COR-L47 (cell line): ENCODE measurements at regions not wholly inside any gene's neighbourhood (a gene's known extent, or its start where the extent isn't known, plus 50 kb on each side); places are given as distances from the start of the nearest gene placed in this dataset.

Source experiments
- DNase-seq: peaks from one replicate; lab custom pipeline; 2025; lab: John Stamatoyannopoulos, UW

DNA sequence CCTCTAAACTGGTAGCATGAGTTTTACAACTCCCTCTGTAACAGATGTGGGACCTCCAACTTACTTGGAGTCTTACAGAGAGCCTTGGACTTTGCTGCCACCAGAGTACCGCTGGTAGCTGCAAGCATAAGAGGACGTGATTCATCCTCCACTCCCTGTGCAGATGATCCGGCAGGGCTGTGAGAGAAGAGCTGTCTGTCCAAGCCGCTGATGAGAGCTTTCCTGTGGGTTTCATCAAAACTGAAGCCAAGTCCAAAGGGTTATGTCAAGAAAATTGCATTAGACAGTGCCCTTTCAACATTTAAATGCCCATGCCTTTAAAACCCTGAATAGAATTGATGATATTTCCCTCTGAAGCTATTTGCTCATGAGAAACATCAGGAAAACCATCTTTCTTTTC is 85.8 kb downstream of the LLPH start:
- no peak for DNase-seq

DNA sequence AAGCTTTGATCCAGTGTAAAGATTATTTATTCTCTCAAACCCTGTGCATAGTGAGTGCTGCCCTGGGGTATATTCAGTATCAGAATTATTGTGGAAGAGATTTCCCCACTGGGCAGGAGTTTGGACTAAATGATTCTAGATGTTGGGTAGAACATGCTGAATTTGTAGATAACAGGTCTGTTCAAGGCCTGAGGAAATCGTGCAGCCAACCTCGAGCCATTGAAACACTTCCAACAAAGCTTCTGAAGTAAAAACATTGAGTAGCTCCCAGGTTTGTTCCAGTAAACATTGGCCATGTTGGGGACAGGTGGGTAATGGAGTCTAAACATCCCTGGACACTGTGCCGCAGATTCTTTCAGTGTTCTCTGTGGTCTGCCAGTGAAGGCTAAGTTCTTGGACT is 87.5 kb downstream of the LLPH start:
- DNase-seq = no peak

DNA sequence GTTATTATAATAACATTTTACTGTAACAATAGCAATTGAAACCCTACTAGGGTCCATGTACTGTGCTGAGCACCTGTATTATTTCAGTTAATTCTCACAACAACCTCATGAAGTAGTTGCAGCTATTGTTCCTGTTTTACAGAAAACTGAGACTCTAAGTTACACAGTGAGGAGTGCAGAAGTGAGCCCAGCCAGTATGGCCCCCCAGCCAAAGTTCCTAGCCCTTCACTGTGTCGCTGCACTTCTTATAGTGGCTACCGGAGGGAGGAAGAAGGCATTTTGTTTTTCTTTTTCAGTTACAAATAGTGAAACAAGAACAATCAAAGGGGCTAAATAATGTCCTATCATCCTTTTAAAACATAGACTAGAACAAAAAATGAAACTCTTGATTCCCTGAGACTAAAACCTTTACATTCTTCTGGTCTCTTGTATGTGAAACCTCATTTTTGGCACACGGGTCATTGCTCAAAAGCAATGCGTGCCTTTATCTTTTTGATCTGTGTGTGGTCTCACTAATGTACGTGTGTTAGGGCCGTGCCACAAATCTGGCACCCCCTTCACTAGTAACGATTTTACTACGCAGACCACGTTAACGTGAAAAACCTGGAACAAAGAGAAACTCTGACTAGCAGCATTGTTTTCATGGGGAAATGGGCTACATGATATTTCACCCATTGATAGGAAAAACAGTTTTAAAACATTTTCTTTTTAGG is 88.7 kb downstream of the LLPH start:
- DNase-seq = no peak

DNA sequence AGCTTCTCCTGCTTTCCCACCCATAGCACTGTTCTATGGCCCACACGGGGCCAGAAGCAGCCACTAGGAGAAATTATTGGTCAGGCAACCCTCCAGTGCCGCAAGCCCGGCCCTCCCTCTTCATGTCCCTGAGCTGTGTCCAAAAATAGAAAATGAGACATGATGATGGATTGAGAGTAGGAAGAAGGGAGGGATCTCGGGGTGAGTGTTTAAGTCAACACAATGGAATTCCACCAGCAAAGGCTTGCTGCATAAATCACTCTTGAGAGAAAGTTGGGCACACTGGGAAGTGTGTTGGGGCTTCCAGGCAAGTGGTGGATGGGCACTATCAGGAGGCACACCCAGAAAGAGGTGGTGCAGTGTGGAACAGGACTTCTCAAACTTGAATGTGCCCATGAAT is 94.2 kb downstream of the LLPH start:
- no peak for DNase-seq

DNA sequence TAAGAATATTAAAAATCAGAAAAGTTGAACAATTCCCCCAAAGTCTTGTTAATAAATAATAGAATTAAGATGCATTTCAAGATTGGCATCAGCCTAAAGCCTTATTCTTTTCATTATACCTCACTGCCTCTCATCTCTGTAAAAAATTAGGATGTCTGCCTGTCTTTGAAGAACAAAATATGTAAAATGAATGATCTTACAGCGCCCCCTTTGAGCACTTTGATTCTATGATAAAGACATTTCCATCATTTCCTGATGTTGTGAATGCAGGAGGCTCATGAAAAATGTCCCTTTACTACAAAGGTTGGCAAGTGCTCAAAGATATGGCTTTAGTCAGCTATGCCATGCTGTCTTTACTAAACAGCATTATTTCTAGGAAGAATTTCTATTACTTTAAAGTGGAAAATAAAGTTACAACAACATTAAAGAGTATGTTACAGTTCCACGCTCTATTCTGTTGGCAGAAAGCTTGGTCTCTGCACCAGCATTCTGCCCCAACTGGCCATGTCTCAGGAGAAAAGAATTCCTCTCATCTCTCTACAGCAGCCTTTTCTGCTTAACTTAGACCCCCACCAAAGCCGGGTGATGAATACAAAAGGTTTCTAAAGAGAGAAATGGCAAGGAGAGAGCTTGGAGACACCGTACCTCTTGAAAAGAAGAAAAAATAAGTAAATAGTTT is 95.1 kb downstream of the LLPH start:
- no peak for DNase-seq

DNA sequence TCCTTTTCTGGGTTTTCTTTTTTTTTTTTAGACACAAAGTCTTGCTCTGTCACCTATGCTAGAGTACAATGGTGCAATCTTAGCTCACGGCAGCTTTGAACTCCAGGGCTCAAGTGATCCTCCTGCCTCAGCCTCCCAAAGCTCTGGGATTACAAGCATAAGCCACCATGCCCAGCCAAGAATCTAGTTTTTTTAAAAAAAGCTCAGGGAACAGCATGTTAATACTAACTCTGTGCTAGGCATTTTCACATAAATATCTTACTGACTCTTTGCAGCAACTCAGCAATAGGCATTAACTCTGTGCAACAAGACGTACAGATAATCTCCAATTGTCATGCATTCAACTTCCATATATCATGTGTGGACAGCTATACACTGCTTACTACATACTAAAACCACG is 97.4 kb downstream of the LLPH start:
- no peak for DNase-seq

DNA sequence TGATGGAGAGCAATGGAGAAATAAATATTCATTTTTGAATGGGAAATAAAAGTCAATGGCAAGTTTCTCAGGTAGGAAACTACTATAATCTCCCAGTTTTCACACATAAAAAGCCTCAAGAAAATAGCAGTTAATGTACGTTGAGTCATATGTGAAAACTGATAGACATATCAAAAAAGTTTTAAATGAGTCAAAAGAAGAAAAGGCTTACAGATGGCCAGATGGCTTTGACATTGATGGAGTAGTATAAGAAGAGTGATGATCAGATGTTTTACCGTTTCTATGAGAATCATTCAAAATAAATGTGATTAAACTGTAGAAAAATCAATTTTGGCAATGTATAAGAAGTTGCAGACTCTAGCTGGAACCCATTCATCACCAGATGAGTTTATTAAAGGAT is 97.8 kb downstream of the LLPH start:
- DNase-seq = no peak

DNA sequence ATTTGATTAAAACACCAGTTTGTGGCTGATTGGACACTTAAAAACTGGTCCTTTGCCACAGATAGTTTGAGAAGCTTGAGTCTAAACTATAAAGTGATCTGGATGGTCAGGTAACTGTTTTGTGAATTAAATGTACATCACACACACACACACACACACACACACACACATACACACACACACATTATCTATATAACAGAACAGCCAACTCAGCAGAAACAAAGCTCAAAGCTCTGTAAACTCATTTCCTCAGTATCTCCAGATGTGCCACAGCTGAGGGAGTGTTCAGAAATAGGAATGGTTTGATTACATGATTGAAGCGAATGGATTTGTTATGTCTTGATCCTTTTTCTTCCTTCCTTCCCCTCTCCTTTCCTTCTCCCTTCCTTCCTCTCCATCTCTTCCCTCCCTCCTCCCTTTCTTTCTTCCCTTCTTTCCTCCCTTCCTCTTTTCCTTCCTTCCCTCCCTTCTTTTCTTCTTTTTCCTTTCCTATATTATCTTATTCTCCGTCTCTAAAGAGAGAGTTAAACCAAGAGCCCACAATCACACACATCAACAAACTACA is 100.3 kb downstream of the LLPH start:
- no peak for DNase-seq

DNA sequence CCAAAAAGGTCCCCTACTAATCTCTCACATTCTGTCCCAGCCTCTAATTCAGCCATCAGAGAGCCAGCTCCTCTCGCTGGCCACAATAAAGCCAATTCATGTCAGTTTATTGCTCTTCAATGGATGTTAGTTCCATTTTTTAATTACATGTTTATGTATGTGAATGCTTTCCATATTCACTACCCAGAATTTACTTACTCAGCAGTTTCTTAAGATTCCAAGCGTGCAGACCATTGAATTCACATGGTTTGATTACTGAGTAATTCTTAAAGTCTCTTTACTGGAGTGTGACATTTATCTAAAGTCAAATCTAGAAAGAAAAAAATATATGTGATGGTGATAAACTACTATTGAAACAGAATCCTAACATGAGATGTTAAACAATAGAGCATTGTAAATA is 102.2 kb downstream of the LLPH start:
- no peak for DNase-seq

DNA sequence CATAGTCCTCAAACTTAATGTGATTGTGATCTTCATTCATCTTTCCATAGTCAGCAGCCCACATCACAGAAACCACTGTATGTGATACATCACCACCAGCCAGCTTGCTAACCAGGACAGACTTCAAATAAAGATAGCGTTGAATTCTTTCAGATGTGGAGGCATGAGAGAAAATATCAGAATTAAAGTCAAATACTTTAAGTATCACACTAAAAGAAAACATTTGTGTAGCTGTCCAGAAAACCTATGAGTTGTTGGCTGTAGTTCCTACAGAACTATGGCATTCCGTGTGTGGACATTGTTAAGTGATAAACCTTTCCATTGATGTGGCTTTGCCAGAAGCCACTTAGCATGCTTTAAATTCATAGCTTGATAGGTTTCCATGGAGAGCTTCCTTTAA is 105.1 kb downstream of the LLPH start:
- no peak for DNase-seq

DNA sequence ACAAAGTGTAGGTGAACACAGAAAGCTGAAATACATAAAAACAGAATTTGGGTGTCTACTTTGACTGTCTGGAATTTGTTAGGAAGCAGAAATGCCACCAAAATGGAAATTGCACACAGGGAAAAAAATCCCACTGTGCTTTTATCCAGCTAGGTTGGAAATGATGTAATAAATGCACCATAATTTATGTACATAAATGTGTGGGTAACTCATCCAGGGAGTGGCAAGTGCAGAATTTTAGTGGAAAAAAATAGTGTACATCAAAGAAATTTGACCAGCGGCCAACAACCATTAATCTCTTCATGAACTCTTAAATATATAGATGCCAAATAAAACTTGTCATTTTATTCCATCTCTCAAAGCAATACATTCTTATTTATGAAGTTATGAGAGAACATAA is 105.6 kb downstream of the LLPH start:
- no peak for DNase-seq

DNA sequence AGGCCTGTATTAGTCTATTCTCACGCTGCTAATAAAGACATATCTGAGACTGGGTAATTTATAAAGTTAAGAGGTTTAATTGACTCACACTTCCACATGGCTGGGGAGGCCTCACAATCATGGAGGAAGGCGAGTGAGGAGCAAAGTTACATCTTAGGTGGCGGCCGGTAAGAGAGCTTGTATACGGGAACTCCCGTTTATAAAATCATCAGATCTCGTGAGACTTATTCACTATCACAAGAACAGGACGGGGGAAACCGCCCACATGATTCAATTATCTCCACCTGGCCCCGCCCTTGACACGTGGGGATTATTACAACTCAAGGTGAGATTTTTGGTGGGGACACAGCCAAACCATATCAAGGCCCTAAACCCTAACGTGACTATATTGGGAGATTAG is 110.1 kb downstream of the LLPH start:
- no peak for DNase-seq

DNA sequence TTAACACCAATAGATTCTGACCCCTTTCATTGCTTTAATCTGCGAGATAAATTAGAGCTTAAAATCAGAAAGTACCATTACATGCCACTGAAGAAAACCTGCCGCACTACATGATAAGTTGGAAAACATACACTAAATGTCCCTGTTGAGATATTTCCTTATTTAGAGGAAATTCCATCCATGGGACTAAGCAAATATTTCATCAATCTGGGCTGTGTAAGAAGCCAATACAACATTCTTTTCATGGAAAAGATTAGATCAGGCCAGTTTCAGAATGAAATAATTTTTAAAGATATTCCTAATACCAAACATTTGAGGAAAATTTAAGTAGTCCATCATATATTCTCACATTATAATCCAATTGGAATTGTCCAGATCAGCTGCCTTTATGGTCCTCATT is 112.8 kb downstream of the LLPH start:
- no peak for DNase-seq
